22Rv1 (cell line): ENCODE measurements at regions not wholly inside any gene's neighbourhood (a gene's known extent, or its start where the extent isn't known, plus 50 kb on each side); places are given as distances from the start of the nearest gene placed in this dataset.

Experiments used
- ZFX ChIP-seq: fragments of 450-650 bp; IDR thresholded peaks from 2 replicates; pipeline ENCODE4 v1.6.1; 2017; ENCODE audit warnings: antibody characterized with exemption, borderline replicate concordance
- TF ChIP-seq, protein P1 (sequence below): fragments of 450-650 bp; IDR thresholded peaks from 2 replicates; pipeline ENCODE4 v1.5.1; 2017; ENCODE audit warnings: mild to moderate bottlenecking

DNA sequence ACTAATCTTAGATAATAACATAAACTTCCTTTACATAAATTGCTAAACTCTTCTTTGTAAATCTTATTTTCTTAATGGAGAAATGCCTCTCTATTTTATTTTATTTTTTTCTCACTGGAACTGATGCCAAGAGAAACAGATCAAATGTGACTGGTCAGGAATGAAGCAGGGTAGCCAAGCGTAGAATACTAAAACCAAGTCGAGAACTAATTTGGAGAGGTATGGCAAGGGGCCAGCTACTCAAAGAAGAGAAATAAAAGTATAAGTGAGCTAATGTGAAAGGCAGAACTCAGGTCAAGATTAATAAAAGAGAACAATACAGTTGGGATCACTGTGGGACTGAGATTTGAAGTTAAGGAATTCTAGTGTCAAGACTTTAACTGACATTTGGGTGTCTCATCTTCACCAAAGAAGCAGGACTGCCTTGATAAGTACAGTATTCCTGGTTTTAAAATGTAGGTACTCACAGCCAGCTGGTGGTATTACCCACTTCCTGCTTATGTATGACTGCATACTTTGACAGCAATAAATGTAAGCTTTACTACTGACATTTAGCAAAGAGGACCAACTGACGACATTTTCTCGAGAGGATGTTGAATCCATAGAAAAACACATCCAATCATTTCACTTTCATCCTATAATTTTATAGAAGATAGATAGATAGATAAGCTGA is 1192.2 kb downstream of the EFNB2 start:
- TF ChIP-seq, protein P1, sequence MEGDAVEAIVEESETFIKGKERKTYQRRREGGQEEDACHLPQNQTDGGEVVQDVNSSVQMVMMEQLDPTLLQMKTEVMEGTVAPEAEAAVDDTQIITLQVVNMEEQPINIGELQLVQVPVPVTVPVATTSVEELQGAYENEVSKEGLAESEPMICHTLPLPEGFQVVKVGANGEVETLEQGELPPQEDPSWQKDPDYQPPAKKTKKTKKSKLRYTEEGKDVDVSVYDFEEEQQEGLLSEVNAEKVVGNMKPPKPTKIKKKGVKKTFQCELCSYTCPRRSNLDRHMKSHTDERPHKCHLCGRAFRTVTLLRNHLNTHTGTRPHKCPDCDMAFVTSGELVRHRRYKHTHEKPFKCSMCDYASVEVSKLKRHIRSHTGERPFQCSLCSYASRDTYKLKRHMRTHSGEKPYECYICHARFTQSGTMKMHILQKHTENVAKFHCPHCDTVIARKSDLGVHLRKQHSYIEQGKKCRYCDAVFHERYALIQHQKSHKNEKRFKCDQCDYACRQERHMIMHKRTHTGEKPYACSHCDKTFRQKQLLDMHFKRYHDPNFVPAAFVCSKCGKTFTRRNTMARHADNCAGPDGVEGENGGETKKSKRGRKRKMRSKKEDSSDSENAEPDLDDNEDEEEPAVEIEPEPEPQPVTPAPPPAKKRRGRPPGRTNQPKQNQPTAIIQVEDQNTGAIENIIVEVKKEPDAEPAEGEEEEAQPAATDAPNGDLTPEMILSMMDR, result no peak
- no peak for TF ChIP-seq ZFX
